Activated B cell treated with CpG ODN at 0.5 μM for 24 hours (primary cell): ENCODE measurements at regions not wholly inside any gene's neighbourhood (a gene's known extent, or its start where the extent isn't known, plus 50 kb on each side); places are given as distances from the start of the nearest gene placed in this dataset.

Experiments
- ATAC-seq: fragments of 200-7000 bp; cut with Tn5 transposase; one replicate; pipeline ENCODE4 v1.10.0; 2021; ENCODE audit warnings: low read depth, mild to moderate bottlenecking, moderate library complexity
- CTCF ChIA-PET: fragments of 350-600 bp; sonication (Branson Sonifier 250); formaldehyde crosslinking; loops from one replicate; lab custom pipeline; 2021; ENCODE audit warnings: antibody characterized with exemption; lab: Charles Lee
- POLR2A ChIA-PET: fragments of 350-600 bp; sonication (Branson Sonifier 250); formaldehyde crosslinking; loops from one replicate; lab custom pipeline; 2021; ENCODE audit warnings: antibody characterized with exemption; lab: Charles Lee
- DNase-seq: peaks from one replicate; pipeline ENCODE4 v3.0.0; 2022
- H3K27ac Mint-ChIP-seq: one replicate; pipeline ENCODE4 v1.8.0; 2020; ENCODE audit warnings: mixed read lengths
- H3K27me3 Mint-ChIP-seq: one replicate; pipeline ENCODE4 v1.8.0; 2021; ENCODE audit warnings: mixed read lengths
- H3K36me3 Mint-ChIP-seq: one replicate; pipeline ENCODE4 v1.8.0; 2021; ENCODE audit warnings: low read depth, mixed read lengths
- H3K4me1 Mint-ChIP-seq: one replicate; pipeline ENCODE4 v1.8.0; 2021; ENCODE audit warnings: mixed read lengths
- H3K4me3 Mint-ChIP-seq: one replicate; pipeline ENCODE4 v1.8.0; 2020; ENCODE audit warnings: mild to moderate bottlenecking, mixed read lengths
- H3K9me3 Mint-ChIP-seq: one replicate; pipeline ENCODE4 v1.8.0; 2020; ENCODE audit warnings: mixed read lengths
- CTCF ChIP-seq: fragments of 200-600 bp; IDR thresholded peaks from one replicate; pipeline ENCODE4 v1.8.0; 2022; ENCODE audit warnings: antibody characterized with exemption, mild to moderate bottlenecking
- intact Hi-C: fragments of 100-400 bp; cut with micrococcal nuclease; formaldehyde crosslinking; loops from one replicate; pipeline ENCODE4 v1.15.1; 2024

- no peaks in the 10 kb centered on the region for H3K9me3 Mint-ChIP-seq
- H3K4me3 Mint-ChIP-seq, result no peak overlapping the region
- H3K36me3 Mint-ChIP-seq, result no peaks in the 10 kb centered on the region
- ATAC-seq, result no peak
- peaks cover 2% of the 10 kb centered on the region for H3K27me3 Mint-ChIP-seq
- ChIA-PET CTCF (no interaction called here), POLR2A (no interaction called here)
- no peak for TF ChIP-seq CTCF
- no peaks in the 10 kb centered on the region for H3K4me1 Mint-ChIP-seq
- no peak overlapping the region for H3K27ac Mint-ChIP-seq
- intact Hi-C loops, result no loop called here
- no peak for DNase-seq
Observed at GRCh38 chr2:129741165-129741564, 238.3 kb upstream of the RAB6C start.

- peaks cover 2% of the 10 kb centered on the region for H3K27me3 Mint-ChIP-seq
- no peaks in the 10 kb centered on the region for H3K4me1 Mint-ChIP-seq
- no peak overlapping the region for H3K4me3 Mint-ChIP-seq
- no peaks in the 10 kb centered on the region for H3K9me3 Mint-ChIP-seq
- H3K27ac Mint-ChIP-seq, result no peak overlapping the region
- H3K36me3 Mint-ChIP-seq, result no peaks in the 10 kb centered on the region
- no peak for DNase-seq
- TF ChIP-seq CTCF, result no peak
- CTCF ChIA-PET, result no interaction called here
- intact Hi-C loops, result no loop called here
- POLR2A ChIA-PET, result no interaction called here
- no peak for ATAC-seq
Observed at GRCh38 chr2:129741623-129742022, 237.8 kb upstream of the RAB6C start.

GRCh38 chr2:129742415-129743180 lies 236.9 kb upstream of the RAB6C start:
- no peak overlapping the region for H3K4me3 Mint-ChIP-seq
- H3K9me3 Mint-ChIP-seq, result no peaks in the 10 kb centered on the region
- DNase-seq (no peak), ATAC-seq (no peak)
- ChIA-PET POLR2A (no interaction called here), CTCF (no interaction called here)
- no peak overlapping the region for H3K27ac Mint-ChIP-seq
- TF ChIP-seq CTCF, result no peak
- intact Hi-C loops, result no loop called here
- H3K36me3 Mint-ChIP-seq, result no peaks in the 10 kb centered on the region
- H3K4me1 Mint-ChIP-seq, result no peaks in the 10 kb centered on the region
- H3K27me3 Mint-ChIP-seq, result peaks cover 2% of the 10 kb centered on the region

GRCh38 chr2:129744141-129744540 lies 235.3 kb upstream of the RAB6C start:
- H3K36me3 Mint-ChIP-seq, result no peaks in the 10 kb centered on the region
- DNase-seq (no peak), ATAC-seq (no peak)
- no peak overlapping the region for H3K4me3 Mint-ChIP-seq
- POLR2A ChIA-PET, result no interaction called here
- CTCF ChIA-PET, result no interaction called here
- no peak overlapping the region for H3K27ac Mint-ChIP-seq
- intact Hi-C loops, result no loop called here
- no peaks in the 10 kb centered on the region for H3K9me3 Mint-ChIP-seq
- no peaks in the 10 kb centered on the region for H3K4me1 Mint-ChIP-seq
- no peak for TF ChIP-seq CTCF
- H3K27me3 Mint-ChIP-seq, result peaks cover 2% of the 10 kb centered on the region

- POLR2A ChIA-PET, result no interaction called here
- DNase-seq (no peak), ATAC-seq (no peak)
- Mint-ChIP-seq H3K27me3 (peaks cover 2% of the 10 kb centered on the region), H3K27ac (no peak overlapping the region), H3K9me3 (no peaks in the 10 kb centered on the region), H3K4me1 (no peaks in the 10 kb centered on the region), H3K4me3 (no peak overlapping the region), H3K36me3 (no peaks in the 10 kb centered on the region)
- CTCF ChIA-PET, result no interaction called here
- TF ChIP-seq CTCF, result no peak
- intact Hi-C loops, result no loop called here
Observed at GRCh38 chr2:129744649-129745048, 234.8 kb upstream of the RAB6C start.
